GM12872 (cell line): ENCODE measurements at regions not wholly inside any gene's neighbourhood (a gene's known extent, or its start where the extent isn't known, plus 50 kb on each side); places are given as distances from the start of the nearest gene placed in this dataset.

ENCODE experiments used
- CTCF ChIP-seq: IDR thresholded peaks from 3 replicates; pipeline ENCODE4 v1.5.1; 2011; ENCODE audit warnings: low read depth, mild to moderate bottlenecking, low read length, moderate library complexity; ENCODE audit not compliant: insufficient read depth

- TF ChIP-seq CTCF: no peak
These were observed 190.6 kb upstream of the NEIL3 start for GRCh38 chr4:177119021-177119471.

GRCh38 chr4:177119691-177120090, 190.0 kb upstream of the NEIL3 start:
- no peak for TF ChIP-seq CTCF

GRCh38 chr4:177123811-177124210, 185.9 kb upstream of the NEIL3 start:
- no peak for TF ChIP-seq CTCF

GRCh38 chr4:177124349-177125064, 185.2 kb upstream of the NEIL3 start:
- TF ChIP-seq CTCF: no peak

- no peak for TF ChIP-seq CTCF
These were observed 184.0 kb upstream of the NEIL3 start for GRCh38 chr4:177125656-177126055.

- no peak for TF ChIP-seq CTCF
These were observed 182.0 kb upstream of the NEIL3 start for GRCh38 chr4:177127658-177128057.

GRCh38 chr4:177128306-177128705, 181.4 kb upstream of the NEIL3 start:
- no peak for TF ChIP-seq CTCF
